WTC11 (cell line): ENCODE measurements at regions not wholly inside any gene's neighbourhood (a gene's known extent, or its start where the extent isn't known, plus 50 kb on each side); places are given as distances from the start of the nearest gene placed in this dataset.
A peak's percentile ranks its signal among the peaks of the same experiment; 100 is the strongest.

Experiments
- ATAC-seq: fragments of 200-7000 bp; cut with Tn5 transposase; 2 replicates; pipeline ENCODE4 v1.10.0; 2021; ENCODE audit warnings: mild to moderate bottlenecking, moderate library complexity
- CTCF ChIA-PET: fragments of 300-600 bp; sonication (Branson Sonifier 250); formaldehyde crosslinking; loops from one replicate; lab custom pipeline; 2021; ENCODE audit warnings: antibody characterized with exemption; lab: Charles Lee
- POLR2A ChIA-PET: fragments of 350-600 bp; sonication (Branson Sonifier 250); formaldehyde crosslinking; loops from one replicate; lab custom pipeline; 2021; ENCODE audit warnings: antibody characterized with exemption; lab: Charles Lee
- DNase-seq: peaks from one replicate; pipeline ENCODE4 v3.0.0; 2021; ENCODE audit warnings: low spot score
- H3K27ac Mint-ChIP-seq: 2 replicates; pipeline ENCODE4 v1.8.0; 2021; ENCODE audit warnings: mixed read lengths
- H3K27me3 Mint-ChIP-seq: 2 replicates; pipeline ENCODE4 v1.8.0; 2021; ENCODE audit warnings: low read depth, mild to moderate bottlenecking, moderate library complexity, mixed read lengths
- H3K36me3 Mint-ChIP-seq: 2 replicates; pipeline ENCODE4 v1.8.0; 2021; ENCODE audit warnings: mixed read lengths
- H3K4me1 Mint-ChIP-seq: 2 replicates; pipeline ENCODE4 v1.8.0; 2022; ENCODE audit warnings: mixed read lengths
- H3K4me3 Mint-ChIP-seq: 2 replicates; pipeline ENCODE4 v1.8.0; 2021; ENCODE audit warnings: mild to moderate bottlenecking, moderate library complexity, mixed read lengths
- H3K9me3 Mint-ChIP-seq: 2 replicates; pipeline ENCODE4 v1.8.0; 2021; ENCODE audit warnings: mixed read lengths
- ATF3 ChIP-seq: sonication (generic); formaldehyde crosslinking; conservative IDR thresholded peaks from 2 replicates; pipeline ENCODE4 v1.8.1; 2022; ENCODE audit warnings: mild to moderate bottlenecking, missing genetic modification reagents
- ATF6 ChIP-seq: sonication (generic); formaldehyde crosslinking; IDR thresholded peaks from 2 replicates; pipeline ENCODE4 v1.8.1; 2023; ENCODE audit warnings: mild to moderate bottlenecking, missing genetic modification reagents
- CDX4 ChIP-seq: fragments of 250-450 bp; sonication (Bioruptor Pico); IDR thresholded peaks from 2 replicates; pipeline ENCODE4 v1.9.0; 2021; ENCODE audit warnings: moderate library complexity, mild to moderate bottlenecking, inconsistent platforms, borderline replicate concordance
- ESRRA ChIP-seq: sonication (generic); formaldehyde crosslinking; IDR thresholded peaks from 2 replicates; pipeline ENCODE4 v1.8.1; 2022; ENCODE audit warnings: mild to moderate bottlenecking, missing genetic modification reagents, borderline replicate concordance
- ETV6 ChIP-seq: sonication (generic); formaldehyde crosslinking; IDR thresholded peaks from 2 replicates; pipeline ENCODE4 v1.8.1; 2022; ENCODE audit warnings: mild to moderate bottlenecking, missing genetic modification reagents
- FOXK1 ChIP-seq: sonication (generic); formaldehyde crosslinking; IDR thresholded peaks from 2 replicates; pipeline ENCODE4 v1.8.0; 2022; ENCODE audit warnings: mild to moderate bottlenecking, moderate library complexity, missing genetic modification reagents
- GTF2I ChIP-seq: fragments of 250-450 bp; sonication (Bioruptor Pico); conservative IDR thresholded peaks from 2 replicates; pipeline ENCODE4 v1.4.0; 2021; ENCODE audit warnings: mild to moderate bottlenecking
- JAZF1 ChIP-seq: fragments of 250-450 bp; sonication (Bioruptor Pico); IDR thresholded peaks from 2 replicates; pipeline ENCODE4 v1.9.0; 2021; ENCODE audit warnings: moderate library complexity, mild to moderate bottlenecking, inconsistent platforms
- NFE2L1 ChIP-seq: sonication (generic); formaldehyde crosslinking; IDR thresholded peaks from 2 replicates; pipeline ENCODE4 v1.8.1; 2023; ENCODE audit warnings: missing genetic modification reagents
- NR1H2 ChIP-seq: sonication (generic); formaldehyde crosslinking; IDR thresholded peaks from 2 replicates; pipeline ENCODE4 v1.9.0; 2021; ENCODE audit warnings: mild to moderate bottlenecking, moderate library complexity, missing genetic modification reagents
- RORB ChIP-seq: fragments of 250-450 bp; sonication (Bioruptor Pico); IDR thresholded peaks from 2 replicates; pipeline ENCODE4 v1.9.0; 2021; ENCODE audit warnings: mild to moderate bottlenecking
- STAT6 ChIP-seq: sonication (generic); formaldehyde crosslinking; conservative IDR thresholded peaks from 2 replicates; pipeline ENCODE4 v1.8.1; 2023; ENCODE audit warnings: mild to moderate bottlenecking, low read depth, missing genetic modification reagents, moderate library complexity
- USF1 ChIP-seq: sonication (generic); formaldehyde crosslinking; IDR thresholded peaks from 2 replicates; pipeline ENCODE4 v1.8.0; 2022; ENCODE audit warnings: mild to moderate bottlenecking, missing genetic modification reagents
- ZBTB21 ChIP-seq: sonication (generic); formaldehyde crosslinking; IDR thresholded peaks from 2 replicates; pipeline ENCODE4 v1.8.1; 2023; ENCODE audit warnings: mild to moderate bottlenecking, missing genetic modification reagents, borderline replicate concordance
- ZNF121 ChIP-seq: sonication (generic); formaldehyde crosslinking; IDR thresholded peaks from 2 replicates; pipeline ENCODE4 v1.8.0; 2023; ENCODE audit warnings: missing genetic modification reagents
- ZNF263 ChIP-seq: sonication (generic); formaldehyde crosslinking; IDR thresholded peaks from 2 replicates; pipeline ENCODE4 v1.8.1; 2022; ENCODE audit warnings: low read depth, mild to moderate bottlenecking, moderate library complexity, missing genetic modification reagents
- ZNF425 ChIP-seq: fragments of 250-450 bp; sonication (Bioruptor Pico); conservative IDR thresholded peaks from 2 replicates; pipeline ENCODE4 v1.9.0; 2021; ENCODE audit warnings: mild to moderate bottlenecking
- ZNF512 ChIP-seq: sonication (generic); formaldehyde crosslinking; IDR thresholded peaks from 2 replicates; pipeline ENCODE4 v1.8.1; 2022; ENCODE audit warnings: missing genetic modification reagents, borderline replicate concordance
- ZSCAN18 ChIP-seq: fragments of 250-450 bp; sonication (Bioruptor Pico); IDR thresholded peaks from 2 replicates; pipeline ENCODE4 v2.1.2; 2022; ENCODE audit warnings: mild to moderate bottlenecking, moderate library complexity

GRCh38 chr6:71153755-71154325, 134.8 kb upstream of the OGFRL1 start:
- Mint-ChIP-seq H3K27me3 (no peaks in the 10 kb centered on the region), H3K36me3 (no peaks in the 10 kb centered on the region), H3K9me3 (no peaks in the 10 kb centered on the region), H3K4me1 (peaks cover 52% of the 10 kb centered on the region), H3K4me3 (no peak overlapping the region), H3K27ac (peak overlapping the region; percentile 79)
- no peak for DNase-seq
- ChIA-PET CTCF (no interaction called here), POLR2A (no interaction called here)
- no peak for TF ChIP-seq ATF6 (CRISPR knock-in tag)
- TF ChIP-seq ZNF263 (CRISPR knock-in tag): no peak
- TF ChIP-seq ZNF512: no peak
- TF ChIP-seq ZNF121 (CRISPR knock-in tag): no peak
- no peak for TF ChIP-seq ATF3
- TF ChIP-seq ETV6: no peak
- no peak for TF ChIP-seq GTF2I (CRISPR knock-in tag)
- no peak for TF ChIP-seq ZSCAN18 (CRISPR knock-in tag)
- no peak for TF ChIP-seq ESRRA (CRISPR knock-in tag)
- TF ChIP-seq FOXK1: no peak
- no peak for TF ChIP-seq JAZF1 (CRISPR knock-in tag)
- no peak for TF ChIP-seq NFE2L1 (CRISPR knock-in tag)
- TF ChIP-seq CDX4 (CRISPR knock-in tag): no peak
- no peak for TF ChIP-seq NR1H2 (CRISPR knock-in tag)
- TF ChIP-seq USF1: no peak
- no peak for TF ChIP-seq RORB (CRISPR knock-in tag)
- no peak for TF ChIP-seq STAT6 (CRISPR knock-in tag)
- no peak for TF ChIP-seq ZBTB21 (CRISPR knock-in tag)
- no peak for TF ChIP-seq ZNF425
- ATAC-seq: peak; percentile 31
